ENCODE measurements at regions not wholly inside any gene's neighbourhood (a gene's known extent, or its start where the extent isn't known, plus 50 kb on each side); places are given as distances from the start of the nearest gene placed in this dataset.
A peak's percentile ranks its signal among the peaks of the same experiment; 100 is the strongest.

DNA sequence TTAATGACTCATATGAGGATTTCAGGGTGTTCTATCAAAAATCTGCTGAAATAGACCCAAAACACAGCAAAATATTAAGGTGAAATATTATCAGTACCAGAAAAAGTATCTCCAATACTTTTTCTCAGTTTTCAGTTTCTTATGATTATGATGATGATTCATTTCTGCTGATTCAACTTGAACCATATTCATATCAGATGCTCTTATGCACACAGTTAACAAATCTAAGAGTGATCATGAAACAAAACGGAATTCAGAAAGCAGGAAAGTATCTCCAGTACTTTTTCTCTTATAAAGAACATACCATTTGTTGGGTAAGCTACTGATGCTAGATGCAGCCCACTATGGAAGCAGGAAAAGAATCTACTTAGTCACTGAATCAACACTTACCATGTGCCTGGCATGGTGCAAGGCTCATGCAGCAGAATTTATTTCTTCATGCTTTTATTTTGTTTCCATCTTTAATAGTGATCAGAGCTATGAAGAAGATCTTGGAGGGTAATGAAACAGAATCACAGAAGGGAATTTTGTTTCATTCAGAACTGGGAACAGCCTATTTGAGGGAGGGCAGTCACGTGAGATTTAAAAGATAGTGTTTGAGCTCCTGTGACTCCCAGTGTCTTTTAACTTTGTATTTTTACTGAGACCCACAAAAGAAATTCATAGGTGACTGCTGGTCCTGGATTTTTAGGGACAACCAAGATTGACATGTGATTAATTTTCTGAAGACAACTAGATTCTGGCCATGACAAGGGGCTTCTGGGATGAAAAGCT, 480.6 kb downstream of the SETD4 start:
- no peak for ATAC-seq
- Mint-ChIP-seq H3K9me3 (peaks cover 0 to 3% (median 0%) of the 10 kb centered on the region in 9 donors), H3K36me3 (no peaks in the 10 kb centered on the region), H3K27ac (no peak overlapping the region), H3K4me3 (no peak overlapping the region), H3K27me3 (peaks cover 0 to 4% (median 2%) of the 10 kb centered on the region in 5 donors), H3K4me1 (peaks cover 0 to 3% (median 0%) of the 10 kb centered on the region in 4 donors)
- POLR2A ChIA-PET = no interaction called here
- no peak for DNase-seq

DNA sequence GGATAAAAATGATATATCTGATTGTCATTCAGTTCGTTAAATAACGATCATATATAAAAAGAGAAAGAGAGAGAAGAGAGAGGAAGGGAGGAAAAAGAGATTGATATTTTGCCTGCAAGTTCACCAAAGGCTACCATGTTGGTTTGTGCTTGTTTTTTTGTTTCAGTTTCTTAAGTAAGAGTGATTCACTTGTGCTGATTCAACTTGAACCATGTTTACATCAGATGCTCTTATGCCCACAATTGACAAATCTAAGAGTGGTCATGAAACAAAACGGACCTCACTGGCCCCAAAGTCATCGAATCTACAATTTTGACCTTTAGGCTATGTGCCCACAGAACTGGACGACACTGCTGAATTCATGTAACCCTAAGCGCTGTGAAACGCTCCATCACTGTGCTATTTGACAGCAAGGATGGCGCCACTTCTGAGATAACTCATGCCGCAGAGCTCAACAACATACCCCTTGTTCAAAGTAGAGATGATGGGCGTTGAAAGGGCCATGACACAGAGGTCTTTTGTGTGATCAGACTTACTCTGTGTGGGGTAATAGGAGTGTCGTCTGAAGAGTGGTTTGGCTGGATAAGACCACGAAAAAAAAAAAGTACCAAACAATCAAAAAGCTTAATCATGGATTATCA, 481.4 kb downstream of the SETD4 start:
- POLR2A ChIA-PET = no interaction called here
- Mint-ChIP-seq H3K4me3 (no peak overlapping the region), H3K36me3 (no peaks in the 10 kb centered on the region), H3K27ac (no peak overlapping the region), H3K9me3 (peaks cover 0 to 3% (median 0%) of the 10 kb centered on the region in 9 donors), H3K27me3 (peaks cover 0 to 4% (median 3%) of the 10 kb centered on the region in 5 donors), H3K4me1 (peaks cover 0 to 3% (median 0%) of the 10 kb centered on the region in 4 donors)
- ATAC-seq (no peak), DNase-seq (no peak)

DNA sequence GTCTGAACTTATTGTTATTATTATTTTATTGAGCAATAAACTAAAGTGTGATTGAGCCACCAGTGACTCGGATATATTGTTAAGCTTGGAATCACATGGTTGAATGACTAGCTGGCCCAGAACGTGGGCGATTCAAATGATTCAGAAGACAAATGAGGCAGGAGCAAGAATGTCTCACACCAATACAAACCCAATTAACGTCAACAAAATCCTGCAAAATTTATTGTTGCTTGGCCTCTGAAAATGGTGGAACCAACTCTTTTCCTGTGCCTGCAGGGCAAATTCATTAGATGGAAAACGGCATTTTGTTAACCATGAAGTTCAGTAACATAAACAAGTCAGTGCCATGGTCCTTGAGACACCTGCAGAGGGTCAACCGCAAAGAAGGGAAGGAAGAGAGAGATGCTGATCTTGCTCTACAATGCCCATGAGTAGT, 482.0 kb downstream of the SETD4 start:
- POLR2A ChIA-PET = no interaction called here
- no peak for ATAC-seq
- Mint-ChIP-seq H3K27me3 (peaks cover 0 to 4% (median 3%) of the 10 kb centered on the region in 5 donors), H3K36me3 (no peaks in the 10 kb centered on the region), H3K4me3 (no peak overlapping the region), H3K9me3 (peaks cover 0 to 3% (median 0%) of the 10 kb centered on the region in 9 donors), H3K4me1 (peaks cover 0 to 3% (median 0%) of the 10 kb centered on the region in 4 donors), H3K27ac (no peak overlapping the region)
- no peak for DNase-seq

DNA sequence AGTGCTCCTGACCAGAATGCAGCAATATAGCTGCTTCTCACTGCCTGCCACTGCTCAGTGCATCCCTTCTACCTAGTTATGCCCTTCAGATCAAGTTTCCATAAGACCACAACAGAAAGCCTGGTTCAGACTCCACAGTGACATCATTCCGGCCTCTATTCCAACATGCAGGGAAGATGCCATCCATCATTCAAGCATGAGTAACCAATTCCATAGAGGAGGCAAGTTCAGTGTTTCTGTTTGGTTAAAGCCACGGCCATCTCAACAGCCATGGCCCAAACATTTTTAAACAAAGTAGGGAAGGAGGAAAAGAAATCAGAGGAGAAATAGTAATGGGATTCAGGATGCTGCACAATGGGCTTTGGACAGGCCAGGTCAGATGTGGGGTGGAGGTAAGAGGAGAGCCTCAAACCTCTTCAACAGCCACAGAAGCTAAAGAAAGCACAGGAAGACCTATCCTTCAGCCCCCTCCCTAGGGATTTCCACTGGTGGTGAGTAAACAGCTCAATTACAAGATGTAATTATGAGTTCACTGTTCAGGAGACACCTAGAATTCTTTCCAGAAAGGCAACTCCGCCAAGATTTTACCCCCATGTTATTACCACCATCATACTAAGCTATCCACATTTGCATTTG, 484.9 kb downstream of the SETD4 start:
- H3K36me3 Mint-ChIP-seq = no peaks in the 10 kb centered on the region
- no peaks in the 10 kb centered on the region for H3K4me1 Mint-ChIP-seq
- DNase-seq (no peak), ATAC-seq (no peak)
- H3K27ac Mint-ChIP-seq = no peak overlapping the region
- POLR2A ChIA-PET = no interaction called here
- H3K4me3 Mint-ChIP-seq = no peak overlapping the region
- H3K9me3 Mint-ChIP-seq = peaks cover 0 to 3% (median 0%) of the 10 kb centered on the region in 9 donors
- H3K27me3 Mint-ChIP-seq = peaks cover 0 to 7% (median 4%) of the 10 kb centered on the region in 5 donors

DNA sequence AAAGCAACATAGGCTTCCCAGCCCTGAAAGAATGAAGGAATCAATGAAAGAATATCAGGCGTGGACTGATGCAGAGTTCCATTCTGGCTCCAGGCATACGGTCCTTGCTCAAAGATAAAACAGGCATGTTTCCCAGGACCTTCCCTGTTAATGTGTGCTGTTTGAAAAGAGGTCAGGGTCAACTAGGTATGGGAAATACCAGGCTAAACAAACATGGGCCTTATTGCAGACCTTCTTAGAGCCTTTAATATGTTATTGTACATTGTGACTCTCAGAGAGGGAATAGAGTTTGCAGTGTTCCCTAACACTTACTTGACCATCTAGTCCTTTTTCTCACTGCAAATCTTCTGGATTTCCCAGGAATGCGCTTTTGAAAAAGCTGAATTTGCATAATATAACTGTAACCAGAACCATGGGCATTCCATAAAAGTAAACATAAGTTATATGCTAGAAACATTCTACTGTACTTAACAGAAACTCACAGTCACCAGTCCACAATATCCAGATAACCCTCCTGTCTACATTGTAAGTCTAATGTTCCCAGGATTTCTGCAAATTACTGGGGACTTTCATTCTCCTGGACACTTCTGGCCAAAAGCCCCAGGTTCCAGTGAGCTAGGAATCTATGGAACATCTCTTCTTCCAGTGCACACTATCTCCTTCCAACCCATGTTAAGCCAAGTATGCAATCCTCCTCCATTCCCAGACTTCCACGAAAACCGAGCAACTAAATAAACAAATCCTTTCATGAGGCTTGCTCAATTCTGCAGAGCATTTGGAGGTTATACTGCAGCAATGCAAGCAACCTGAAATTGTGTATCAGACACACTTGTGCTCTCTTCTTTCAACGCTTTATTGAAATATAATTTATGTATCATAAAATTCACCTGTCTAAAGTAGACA, 486.6 kb downstream of the SETD4 start:
- Mint-ChIP-seq H3K27ac (no peak overlapping the region), H3K4me3 (no peak overlapping the region), H3K4me1 (no peaks in the 10 kb centered on the region), H3K27me3 (peaks cover 0 to 8% (median 2%) of the 10 kb centered on the region in 5 donors), H3K9me3 (peaks cover 0 to 3% (median 0%) of the 10 kb centered on the region in 9 donors), H3K36me3 (no peaks in the 10 kb centered on the region)
- POLR2A ChIA-PET = no interaction called here
- DNase-seq (no peak), ATAC-seq (no peak)

DNA sequence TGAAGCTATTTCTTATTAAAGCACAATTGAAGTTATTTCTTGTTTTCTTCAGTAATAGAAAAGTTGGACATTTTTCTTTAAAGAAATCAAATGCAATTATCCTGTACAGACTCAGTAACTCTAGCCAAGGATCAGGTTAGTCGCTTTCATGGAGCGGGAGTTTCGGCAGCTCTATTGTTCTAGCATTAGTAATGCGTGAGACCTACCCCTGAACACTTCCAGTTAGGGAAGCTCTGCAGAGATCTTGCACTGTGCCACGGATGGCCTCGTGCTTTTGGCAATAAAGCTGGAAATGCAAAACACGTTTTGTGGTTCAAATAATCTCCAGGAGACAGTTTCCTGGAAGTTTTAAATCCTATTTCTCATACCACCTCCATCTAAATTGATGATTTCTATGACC, 488.4 kb downstream of the SETD4 start:
- DNase-seq (no peak), ATAC-seq (no peak)
- Mint-ChIP-seq H3K36me3 (no peaks in the 10 kb centered on the region), H3K4me1 (no peaks in the 10 kb centered on the region), H3K9me3 (peaks cover 0 to 2% (median 0%) of the 10 kb centered on the region in 9 donors), H3K4me3 (no peak overlapping the region), H3K27me3 (peaks cover 0 to 8% (median 2%) of the 10 kb centered on the region in 5 donors), H3K27ac (no peak overlapping the region)
- POLR2A ChIA-PET = no interaction called here

DNA sequence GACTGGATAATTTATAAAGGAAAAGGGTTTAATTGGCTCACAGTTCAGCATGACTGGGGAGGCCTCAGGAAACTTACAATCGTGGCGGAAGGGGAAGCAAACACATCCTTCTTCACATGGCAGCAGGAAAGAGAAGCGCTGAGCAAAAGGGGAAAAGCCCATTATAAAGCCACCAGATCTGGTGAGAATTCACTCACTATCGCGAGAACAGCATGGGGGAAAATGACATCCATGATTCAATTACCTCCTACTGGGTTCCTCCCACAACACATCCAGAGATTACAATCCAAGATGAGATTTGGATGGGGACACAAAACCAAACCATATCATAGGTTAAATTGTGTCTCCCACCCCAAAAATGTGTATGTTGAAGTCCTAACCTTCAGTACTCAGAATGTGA, 491.7 kb downstream of the SETD4 start:
- peaks cover 0 to 11% (median 7%) of the 10 kb centered on the region in 5 donors for H3K27me3 Mint-ChIP-seq
- no peak for DNase-seq
- no peak overlapping the region for H3K4me3 Mint-ChIP-seq
- H3K36me3 Mint-ChIP-seq = peaks cover 0 to under 1% (median 0%) of the 10 kb centered on the region in 3 donors
- H3K9me3 Mint-ChIP-seq = peaks cover 0 to 2% (median 0%) of the 10 kb centered on the region in 9 donors
- H3K27ac Mint-ChIP-seq = no peak overlapping the region
- no peak for ATAC-seq
- POLR2A ChIA-PET = no interaction called here
- H3K4me1 Mint-ChIP-seq = no peaks in the 10 kb centered on the region

DNA sequence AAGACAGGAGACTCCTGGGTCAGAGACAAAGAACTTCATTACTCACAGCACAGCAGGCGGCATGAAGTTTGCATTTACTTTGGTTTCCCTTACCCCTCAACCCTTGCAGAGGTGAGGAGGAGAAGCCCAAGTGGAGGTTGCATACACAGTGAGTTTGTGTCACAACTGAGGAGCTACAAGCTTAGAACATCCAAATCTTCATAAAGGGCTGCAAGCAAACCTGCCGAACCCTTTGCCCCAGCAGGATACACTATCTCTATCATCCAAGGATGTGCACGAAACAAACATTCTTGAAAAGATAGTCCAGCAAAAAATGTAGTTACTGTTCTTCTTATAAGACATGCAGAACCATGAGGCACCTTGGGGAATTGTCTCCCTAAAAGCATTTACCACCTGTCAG, 493.5 kb downstream of the SETD4 start:
- Mint-ChIP-seq H3K27ac (peak overlapping the region in 1 of 10 donors; percentile 28), H3K27me3 (peaks cover 0 to 8% (median 7%) of the 10 kb centered on the region in 5 donors), H3K9me3 (peaks cover 0 to 2% (median 0%) of the 10 kb centered on the region in 9 donors), H3K36me3 (peaks cover 0 to 3% (median 0%) of the 10 kb centered on the region in 3 donors), H3K4me3 (no peak overlapping the region), H3K4me1 (no peaks in the 10 kb centered on the region)
- no peak for DNase-seq
- POLR2A ChIA-PET = no interaction called here
- ATAC-seq = no peak

DNA sequence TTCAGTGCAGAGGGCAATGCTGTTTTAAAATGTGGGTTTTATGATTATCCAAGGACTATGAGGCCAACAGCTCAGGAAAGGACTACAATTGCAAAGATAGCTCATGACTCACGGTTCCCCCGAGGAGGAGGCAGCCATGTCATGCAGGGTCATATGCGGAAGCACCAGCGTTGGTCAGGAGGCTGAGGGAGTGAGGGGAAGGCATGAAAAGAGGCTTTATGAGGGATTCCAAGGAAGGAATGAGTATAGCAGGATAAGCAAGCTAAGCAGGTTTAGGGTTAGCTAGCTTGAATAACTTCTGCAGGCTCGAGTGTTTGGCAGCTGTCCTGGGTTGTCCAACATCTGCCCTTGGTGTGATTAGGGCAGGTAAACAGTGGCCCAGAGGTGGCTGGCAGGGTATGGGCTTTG, 495.1 kb downstream of the SETD4 start:
- no peaks in the 10 kb centered on the region for H3K4me1 Mint-ChIP-seq
- POLR2A ChIA-PET = no interaction called here
- no peak for DNase-seq

DNA sequence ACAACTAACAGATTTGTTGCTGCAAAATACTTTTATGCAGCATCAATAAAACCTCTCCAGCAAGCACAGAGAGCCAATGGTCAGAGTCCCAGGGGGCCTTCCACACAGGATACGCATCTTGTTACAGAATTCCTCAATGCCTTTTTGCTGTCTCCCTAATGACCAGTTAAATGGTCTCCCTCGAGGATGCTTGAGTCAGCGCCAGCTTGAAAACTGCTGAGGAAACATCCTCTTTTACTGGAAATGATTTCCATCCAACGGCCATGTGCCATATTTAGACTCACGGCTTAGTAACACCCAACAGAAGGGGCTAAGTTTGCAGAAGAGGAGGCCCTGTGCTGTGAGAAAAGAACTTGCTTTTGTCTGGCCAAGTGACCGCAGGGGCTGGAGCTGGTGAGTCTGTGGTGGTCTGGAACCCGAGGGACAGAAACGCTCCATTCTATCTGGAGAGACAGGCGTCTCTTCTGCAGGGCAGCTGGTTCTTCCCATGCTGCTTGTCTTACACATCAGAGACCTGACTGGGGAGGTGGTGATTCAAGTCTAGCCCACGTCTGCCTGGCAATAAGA, 496.4 kb downstream of the SETD4 start:
- H3K27me3 Mint-ChIP-seq = peaks cover 0 to 8% (median 4%) of the 10 kb centered on the region in 5 donors

More for the DNA sequence above, 495.1 kb downstream of the SETD4 start:
- Mint-ChIP-seq H3K9me3 (peaks cover 0 to 2% (median 0%) of the 10 kb centered on the region in 9 donors), H3K27me3 (peaks cover 0 to 9% (median 4%) of the 10 kb centered on the region in 5 donors), H3K27ac (no peak overlapping the region), H3K36me3 (peaks cover 0 to 3% (median 0%) of the 10 kb centered on the region in 3 donors), H3K4me3 (no peak overlapping the region)
- no peak for ATAC-seq

DNA sequence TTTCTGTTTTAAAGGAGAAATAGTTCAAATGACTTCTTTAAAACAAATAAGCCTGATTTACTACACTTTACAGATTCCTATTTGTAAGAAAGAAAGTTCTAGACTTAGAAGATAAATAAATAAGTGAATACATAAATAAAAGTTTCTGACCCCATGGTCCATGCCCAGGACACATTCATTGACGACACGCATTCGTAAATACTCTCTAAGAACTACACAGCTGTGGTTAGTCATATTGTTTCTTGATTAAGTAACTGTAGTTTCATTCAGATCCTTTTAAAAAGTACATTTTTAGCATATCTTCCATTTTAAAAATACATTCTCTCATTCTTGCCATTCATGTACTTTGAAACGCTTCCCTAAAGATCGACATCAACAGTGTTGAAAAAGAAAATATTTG, 497.4 kb downstream of the SETD4 start:
- H3K9me3 Mint-ChIP-seq = peaks cover 0 to 2% (median 0%) of the 10 kb centered on the region in 9 donors
- POLR2A ChIA-PET = no interaction called here
- no peak for DNase-seq
- no peak overlapping the region for H3K4me3 Mint-ChIP-seq
- ATAC-seq = no peak
- H3K27ac Mint-ChIP-seq = no peak overlapping the region
- H3K4me1 Mint-ChIP-seq = no peaks in the 10 kb centered on the region
- H3K27me3 Mint-ChIP-seq = peaks cover 0 to 7% (median 4%) of the 10 kb centered on the region in 5 donors
- H3K36me3 Mint-ChIP-seq = peaks cover 0 to 3% (median 0%) of the 10 kb centered on the region in 3 donors

More for the DNA sequence above, 496.4 kb downstream of the SETD4 start:
- ATAC-seq = no peak
- Mint-ChIP-seq H3K4me1 (no peaks in the 10 kb centered on the region), H3K27ac (no peak overlapping the region), H3K4me3 (no peak overlapping the region), H3K36me3 (peaks cover 0 to 3% (median 0%) of the 10 kb centered on the region in 3 donors), H3K9me3 (peaks cover 0 to 2% (median 0%) of the 10 kb centered on the region in 9 donors)
- no peak for DNase-seq
- POLR2A ChIA-PET = no interaction called here

DNA sequence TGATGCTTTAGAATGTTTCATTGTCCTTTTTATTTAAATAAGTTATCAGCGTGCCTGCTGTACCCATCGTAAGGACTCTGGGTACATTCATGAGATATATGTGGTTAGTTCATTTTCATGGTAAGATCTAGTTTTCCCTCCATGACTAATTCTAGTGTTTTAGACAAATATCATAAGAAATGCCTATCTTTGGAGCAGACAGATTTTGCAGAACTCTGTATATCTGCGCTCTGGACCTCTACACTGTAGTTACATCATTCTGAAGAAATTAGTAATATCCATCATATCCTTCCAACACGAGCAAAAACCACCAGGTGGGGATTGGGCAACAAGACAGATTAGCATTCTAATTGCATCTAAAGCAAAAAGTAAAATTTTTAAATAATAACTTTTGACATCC, 499.2 kb downstream of the SETD4 start:
- H3K4me3 Mint-ChIP-seq = no peak overlapping the region
- POLR2A ChIA-PET = no interaction called here

More for the DNA sequence above, 499.2 kb downstream of the SETD4 start:
- Mint-ChIP-seq H3K9me3 (no peaks in the 10 kb centered on the region), H3K27me3 (peaks cover 0 to 7% (median 4%) of the 10 kb centered on the region in 5 donors), H3K36me3 (peaks cover 0 to 3% (median 0%) of the 10 kb centered on the region in 3 donors), H3K27ac (no peak overlapping the region), H3K4me1 (no peaks in the 10 kb centered on the region)
- ATAC-seq (no peak), DNase-seq (no peak)

All from naive thymus-derived CD8-positive, alpha-beta T cell (primary cell).